Right lobe of liver (tissue), 4 donors: ENCODE measurements at regions not wholly inside any gene's neighbourhood (a gene's known extent, or its start where the extent isn't known, plus 50 kb on each side); places are given as distances from the start of the nearest gene placed in this dataset.

Experiments
- POLR2A ChIP-seq: fragments of 450-650 bp; IDR thresholded peaks from one replicate; pipeline ENCODE4 v1.6.1; 2017; ENCODE audit warnings: antibody characterized with exemption, mild to moderate bottlenecking
- TF ChIP-seq, protein P1 (sequence below), 4 donors: fragments of 200-600 bp in 3 of 4; fragments of 450-650 bp in 1 of 4; IDR thresholded peaks; one replicate each; pipeline versions ENCODE4 v1.5.1 to v1.8.0; 2016 to 2022; ENCODE audit warnings: antibody characterized with exemption in 4 of 4, mild to moderate bottlenecking in 2 of 4
- donor health status: DM: no; HTN: no; CAD: no.
- donor health status: DM: no; HTN: no; CAD: no.
- donor health status: DM: no; HTN: yes; CAD: no.

DNA sequence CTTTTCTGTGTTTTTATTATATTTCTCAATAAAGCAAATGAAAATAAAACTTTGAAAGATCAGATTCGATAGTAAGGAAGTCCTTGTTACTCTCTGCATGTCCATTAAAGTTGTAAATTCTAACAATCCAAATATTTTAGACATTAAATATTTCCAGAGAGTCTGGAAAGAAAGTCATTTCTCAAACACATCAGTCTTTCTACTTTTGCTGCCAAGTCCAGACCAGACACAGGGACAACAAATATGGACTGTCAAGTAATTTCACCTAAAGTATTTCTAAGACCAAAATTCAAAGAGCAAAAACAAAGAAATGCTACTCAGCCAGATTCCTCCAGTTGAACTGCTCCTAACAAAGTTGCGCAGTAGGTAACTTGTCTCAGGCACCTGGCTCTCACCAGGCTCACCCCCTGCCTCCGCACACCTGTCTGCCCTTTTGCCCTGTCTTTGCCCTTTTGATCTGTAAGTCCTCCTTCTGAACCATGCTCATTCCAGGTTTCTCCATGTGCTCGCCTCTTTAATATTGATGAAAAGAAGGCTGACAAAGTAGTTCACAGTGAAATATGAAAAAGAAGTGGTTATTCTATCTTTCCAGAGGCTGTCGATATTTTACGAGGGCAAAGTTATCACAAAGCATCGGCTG, 300.5 kb downstream of the C7orf25 start:
- TF ChIP-seq, protein P1, sequence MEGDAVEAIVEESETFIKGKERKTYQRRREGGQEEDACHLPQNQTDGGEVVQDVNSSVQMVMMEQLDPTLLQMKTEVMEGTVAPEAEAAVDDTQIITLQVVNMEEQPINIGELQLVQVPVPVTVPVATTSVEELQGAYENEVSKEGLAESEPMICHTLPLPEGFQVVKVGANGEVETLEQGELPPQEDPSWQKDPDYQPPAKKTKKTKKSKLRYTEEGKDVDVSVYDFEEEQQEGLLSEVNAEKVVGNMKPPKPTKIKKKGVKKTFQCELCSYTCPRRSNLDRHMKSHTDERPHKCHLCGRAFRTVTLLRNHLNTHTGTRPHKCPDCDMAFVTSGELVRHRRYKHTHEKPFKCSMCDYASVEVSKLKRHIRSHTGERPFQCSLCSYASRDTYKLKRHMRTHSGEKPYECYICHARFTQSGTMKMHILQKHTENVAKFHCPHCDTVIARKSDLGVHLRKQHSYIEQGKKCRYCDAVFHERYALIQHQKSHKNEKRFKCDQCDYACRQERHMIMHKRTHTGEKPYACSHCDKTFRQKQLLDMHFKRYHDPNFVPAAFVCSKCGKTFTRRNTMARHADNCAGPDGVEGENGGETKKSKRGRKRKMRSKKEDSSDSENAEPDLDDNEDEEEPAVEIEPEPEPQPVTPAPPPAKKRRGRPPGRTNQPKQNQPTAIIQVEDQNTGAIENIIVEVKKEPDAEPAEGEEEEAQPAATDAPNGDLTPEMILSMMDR (IDR thresholded peaks at IDR 0.05): no peak
- no peak for TF ChIP-seq POLR2A
